RWPE2 (cell line): ENCODE measurements at regions not wholly inside any gene's neighbourhood (a gene's known extent, or its start where the extent isn't known, plus 50 kb on each side); places are given as distances from the start of the nearest gene placed in this dataset.

ENCODE experiments used
- ATAC-seq: fragments of 200-7000 bp; cut with Tn5 transposase; 3 replicates; pipeline ENCODE4 v1.9.1; 2021; ENCODE audit warnings: low read depth
- DNase-seq: peaks from one replicate; pipeline ENCODE4 v3.0.0-alpha.2; 2020; ENCODE audit warnings: low spot score
- H3K27ac ChIP-seq: fragments of 450-650 bp; 2 replicates; pipeline ENCODE4 v1.5.1; 2017; ENCODE audit warnings: mild to moderate bottlenecking; ENCODE audit not compliant: poor library complexity, severe bottlenecking
- H3K27me3 ChIP-seq: fragments of 250-450 bp; sonication (Bioruptor Pico); 2 replicates; pipeline ENCODE4 v1.5.1; 2021; ENCODE audit warnings: mild to moderate bottlenecking, moderate library complexity; ENCODE audit not compliant: insufficient read depth, poor library complexity, severe bottlenecking
- H3K36me3 ChIP-seq: fragments of 250-450 bp; sonication (Bioruptor Pico); 2 replicates; pipeline ENCODE4 v1.5.1; 2020; ENCODE audit warnings: low read depth, mild to moderate bottlenecking, moderate library complexity
- H3K4me1 ChIP-seq: fragments of 250-450 bp; sonication (Bioruptor Pico); 2 replicates; pipeline ENCODE4 v1.5.1; 2021; ENCODE audit warnings: mild to moderate bottlenecking, moderate library complexity; ENCODE audit not compliant: insufficient read depth, poor library complexity, severe bottlenecking
- H3K4me3 ChIP-seq: fragments of 250-450 bp; sonication (Bioruptor Pico); 2 replicates; pipeline ENCODE4 v1.5.1; 2021; ENCODE audit warnings: mild to moderate bottlenecking, moderate library complexity; ENCODE audit not compliant: severe bottlenecking
- H3K9me3 ChIP-seq: fragments of 250-450 bp; sonication (Bioruptor Pico); 2 replicates; pipeline ENCODE4 v1.5.1; 2021; ENCODE audit warnings: mild to moderate bottlenecking, moderate library complexity; ENCODE audit not compliant: severe bottlenecking
- CTCF ChIP-seq: fragments of 450-650 bp; IDR thresholded peaks from one replicate; pipeline ENCODE4 v1.5.1; 2017; ENCODE audit warnings: mild to moderate bottlenecking, moderate library complexity; ENCODE audit not compliant: poor library complexity, severe bottlenecking

- H3K27me3 ChIP-seq = no peaks in the 10 kb centered on the region
- ATAC-seq = no peak
- DNase-seq = no peak
- H3K27ac ChIP-seq = no peak overlapping the region
- no peak overlapping the region for H3K4me3 ChIP-seq
- H3K9me3 ChIP-seq = no peaks in the 10 kb centered on the region
- TF ChIP-seq CTCF = no peak
- no peaks in the 10 kb centered on the region for H3K4me1 ChIP-seq
- peaks cover 19% of the 10 kb centered on the region for H3K36me3 ChIP-seq
Measured at GRCh38 chr14:71526388-71526787, 405.8 kb upstream of the RGS6 start.

- TF ChIP-seq CTCF = no peak
Measured at GRCh38 chr14:71527838-71528237, 404.4 kb upstream of the RGS6 start.

GRCh38 chr14:71529848-71530247, 402.4 kb upstream of the RGS6 start:
- Histone ChIP-seq H3K9me3 (no peaks in the 10 kb centered on the region), H3K36me3 (peaks cover 19% of the 10 kb centered on the region), H3K27me3 (no peaks in the 10 kb centered on the region), H3K27ac (no peak overlapping the region), H3K4me1 (no peaks in the 10 kb centered on the region), H3K4me3 (no peak overlapping the region)
- no peak for TF ChIP-seq CTCF
- ATAC-seq (no peak), DNase-seq (no peak)

More at GRCh38 chr14:71527838-71528237, 404.4 kb upstream of the RGS6 start:
- Histone ChIP-seq H3K36me3 (peaks cover 19% of the 10 kb centered on the region), H3K27ac (no peak overlapping the region), H3K4me1 (no peaks in the 10 kb centered on the region), H3K27me3 (no peaks in the 10 kb centered on the region), H3K4me3 (no peak overlapping the region), H3K9me3 (no peaks in the 10 kb centered on the region)
- DNase-seq (no peak), ATAC-seq (no peak)

- Histone ChIP-seq H3K27me3 (no peaks in the 10 kb centered on the region), H3K9me3 (no peaks in the 10 kb centered on the region), H3K27ac (no peak overlapping the region), H3K4me1 (no peaks in the 10 kb centered on the region), H3K4me3 (no peak overlapping the region), H3K36me3 (peaks cover 19% of the 10 kb centered on the region)
- TF ChIP-seq CTCF = no peak
- DNase-seq (no peak), ATAC-seq (no peak)
Measured at GRCh38 chr14:71532344-71532743, 399.9 kb upstream of the RGS6 start.

- TF ChIP-seq CTCF = no peak
- no peak for DNase-seq
- Histone ChIP-seq H3K9me3 (no peaks in the 10 kb centered on the region), H3K27me3 (no peaks in the 10 kb centered on the region), H3K27ac (no peak overlapping the region), H3K4me1 (no peaks in the 10 kb centered on the region), H3K36me3 (peaks cover 19% of the 10 kb centered on the region), H3K4me3 (no peak overlapping the region)
- ATAC-seq = no peak
Measured at GRCh38 chr14:71532790-71533189, 399.4 kb upstream of the RGS6 start.
